ENCODE measurements at regions not wholly inside any gene's neighbourhood (a gene's known extent, or its start where the extent isn't known, plus 50 kb on each side); places are given as distances from the start of the nearest gene placed in this dataset.
"Not testable (repeated sequence)": the region's sequence is repeated elsewhere in the genome, so short reads cannot be mapped to it uniquely, and the experiment has no call there.

- in situ Hi-C loops (cut with HindIII; ENCODE audit: low sequenced_read_pairs) = no loop called here
These were observed 267.3 kb downstream of the LTN1 start for GRCh38 chr21:28725396-28725795.

- in situ Hi-C loops (cut with HindIII; ENCODE audit: low sequenced_read_pairs) = no loop called here
These were observed 269.0 kb downstream of the LTN1 start for GRCh38 chr21:28723646-28724045.

- in situ Hi-C loops (cut with HindIII; ENCODE audit: low sequenced_read_pairs) = no loop called here
These were observed 273.0 kb downstream of the LTN1 start for GRCh38 chr21:28719723-28720122.

- in situ Hi-C loops (cut with HindIII; ENCODE audit: low sequenced_read_pairs) = no loop called here
These were observed 277.8 kb downstream of the LTN1 start for GRCh38 chr21:28714777-28715464.

- in situ Hi-C loops (cut with HindIII; ENCODE audit: low sequenced_read_pairs) = no loop called here
These were observed 280.3 kb downstream of the LTN1 start for GRCh38 chr21:28712411-28712810.

- in situ Hi-C loops (cut with HindIII; ENCODE audit: low sequenced_read_pairs) = no loop called here
These were observed 287.1 kb downstream of the LTN1 start for GRCh38 chr21:28705616-28706015.

GRCh38 chr21:28704746-28705145, 287.9 kb downstream of the LTN1 start:
- in situ Hi-C loops (cut with HindIII; ENCODE audit: low sequenced_read_pairs) = no loop called here

GRCh38 chr21:28703861-28704260, 288.8 kb downstream of the LTN1 start:
- in situ Hi-C loops (cut with HindIII; ENCODE audit: low sequenced_read_pairs) = no loop called here

- in situ Hi-C loops (cut with HindIII; ENCODE audit: low sequenced_read_pairs) = no loop called here
These were observed 292.9 kb downstream of the LTN1 start for GRCh38 chr21:28699596-28700259.

- in situ Hi-C loops (cut with HindIII; ENCODE audit: low sequenced_read_pairs) = no loop called here
These were observed 293.5 kb downstream of the LTN1 start for GRCh38 chr21:28699186-28699585.

GRCh38 chr21:28696844-28697410, 295.8 kb downstream of the LTN1 start:
- in situ Hi-C loops (cut with HindIII; ENCODE audit: low sequenced_read_pairs) = no loop called here

- in situ Hi-C loops (cut with HindIII; ENCODE audit: low sequenced_read_pairs) = no loop called here
These were observed 299.2 kb downstream of the LTN1 start for GRCh38 chr21:28693476-28693875.

- in situ Hi-C loops (cut with HindIII; ENCODE audit: low sequenced_read_pairs) = no loop called here
These were observed 302.5 kb downstream of the LTN1 start for GRCh38 chr21:28690196-28690595.

GRCh38 chr21:28688381-28688780, 304.3 kb downstream of the LTN1 start:
- in situ Hi-C loops (cut with HindIII; ENCODE audit: low sequenced_read_pairs) = no loop called here

GRCh38 chr21:28687586-28687985, 305.1 kb downstream of the LTN1 start:
- in situ Hi-C loops (cut with HindIII; ENCODE audit: low sequenced_read_pairs) = no loop called here

- in situ Hi-C loops (cut with HindIII; ENCODE audit: low sequenced_read_pairs) = no loop called here
These were observed 308.5 kb downstream of the LTN1 start for GRCh38 chr21:28683982-28684752.

- in situ Hi-C loops (cut with HindIII; ENCODE audit: low sequenced_read_pairs) = not testable (repeated sequence)
These were observed 309.8 kb downstream of the LTN1 start for GRCh38 chr21:28682884-28683283.

- in situ Hi-C loops (cut with HindIII; ENCODE audit: low sequenced_read_pairs) = not testable (repeated sequence)
These were observed 315.6 kb downstream of the LTN1 start for GRCh38 chr21:28677096-28677495.

- in situ Hi-C loops (cut with HindIII; ENCODE audit: low sequenced_read_pairs) = no loop called here
These were observed 317.2 kb downstream of the LTN1 start for GRCh38 chr21:28675331-28676041.

- in situ Hi-C loops (cut with HindIII; ENCODE audit: low sequenced_read_pairs) = no loop called here
These were observed 317.9 kb downstream of the LTN1 start for GRCh38 chr21:28674763-28675162.

All from DLD1 (cell line).